ENCODE measurements at regions not wholly inside any gene's neighbourhood (a gene's known extent, or its start where the extent isn't known, plus 50 kb on each side); places are given as distances from the start of the nearest gene placed in this dataset.

- no peak for DNase-seq (ENCODE audit: low spot score in 2 of 2)
- Mint-ChIP-seq H3K9me3 (no peaks in the 10 kb centered on the region), H3K4me1 (no peaks in the 10 kb centered on the region), H3K36me3 (no peaks in the 10 kb centered on the region), H3K27ac (no peak overlapping the region), H3K4me3 (no peak overlapping the region)
- no peak for ATAC-seq
Observed at GRCh38 chr13:21971662-21972621, 301.1 kb downstream of the FGF9 start.

DNA sequence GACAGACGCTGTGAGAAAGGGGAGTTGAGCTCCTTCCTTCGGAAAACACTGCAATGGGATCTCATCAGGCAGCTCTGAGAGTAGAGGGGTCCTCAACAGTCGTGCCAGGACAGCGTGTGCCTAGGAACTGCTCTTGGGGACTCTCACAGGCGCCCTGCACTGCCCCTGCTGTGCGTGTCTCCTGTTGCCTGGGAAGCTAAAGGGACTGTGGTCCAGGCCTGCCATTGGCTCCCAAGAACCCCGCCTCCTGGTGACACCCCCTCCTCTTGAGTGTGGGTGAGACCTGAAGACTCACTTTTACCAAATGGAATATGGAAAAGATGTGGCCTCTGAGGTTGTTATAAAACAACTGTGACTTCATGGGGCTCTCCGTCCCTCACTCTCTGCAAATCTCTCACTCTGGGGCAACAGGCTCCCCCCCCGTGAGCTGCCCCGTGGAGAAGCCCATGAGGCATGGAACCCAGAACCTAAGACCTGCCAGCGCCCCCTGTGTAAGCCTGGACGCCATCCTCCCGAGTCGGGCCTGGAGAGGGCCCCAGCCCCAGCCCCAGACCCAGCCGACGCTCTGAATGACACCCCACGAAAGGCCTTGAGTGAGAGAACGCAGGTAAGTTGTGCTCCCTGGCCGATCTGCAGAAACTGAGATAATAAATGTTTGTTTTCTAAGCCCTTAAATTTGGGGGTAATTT lies 302.7 kb downstream of the FGF9 start:
- Mint-ChIP-seq H3K4me1 (no peaks in the 10 kb centered on the region), H3K27ac (no peak overlapping the region), H3K9me3 (no peaks in the 10 kb centered on the region), H3K4me3 (no peak overlapping the region), H3K36me3 (no peaks in the 10 kb centered on the region)
- DNase-seq (ENCODE audit: low spot score in 2 of 2): no peak
- ATAC-seq: no peak

- DNase-seq (ENCODE audit: low spot score in 2 of 2) (no peak), ATAC-seq (no peak)
- Mint-ChIP-seq H3K4me3 (no peak overlapping the region), H3K27ac (no peak overlapping the region), H3K9me3 (no peaks in the 10 kb centered on the region), H3K4me1 (no peaks in the 10 kb centered on the region), H3K36me3 (no peaks in the 10 kb centered on the region)
Observed at GRCh38 chr13:21974741-21975140, 303.9 kb downstream of the FGF9 start.

- Mint-ChIP-seq H3K4me3 (no peak overlapping the region), H3K36me3 (no peaks in the 10 kb centered on the region), H3K4me1 (no peaks in the 10 kb centered on the region), H3K9me3 (no peaks in the 10 kb centered on the region), H3K27ac (no peak overlapping the region)
- ATAC-seq: no peak
- no peak for DNase-seq (ENCODE audit: low spot score in 2 of 2)
Observed at GRCh38 chr13:21976159-21976558, 305.3 kb downstream of the FGF9 start.

DNA sequence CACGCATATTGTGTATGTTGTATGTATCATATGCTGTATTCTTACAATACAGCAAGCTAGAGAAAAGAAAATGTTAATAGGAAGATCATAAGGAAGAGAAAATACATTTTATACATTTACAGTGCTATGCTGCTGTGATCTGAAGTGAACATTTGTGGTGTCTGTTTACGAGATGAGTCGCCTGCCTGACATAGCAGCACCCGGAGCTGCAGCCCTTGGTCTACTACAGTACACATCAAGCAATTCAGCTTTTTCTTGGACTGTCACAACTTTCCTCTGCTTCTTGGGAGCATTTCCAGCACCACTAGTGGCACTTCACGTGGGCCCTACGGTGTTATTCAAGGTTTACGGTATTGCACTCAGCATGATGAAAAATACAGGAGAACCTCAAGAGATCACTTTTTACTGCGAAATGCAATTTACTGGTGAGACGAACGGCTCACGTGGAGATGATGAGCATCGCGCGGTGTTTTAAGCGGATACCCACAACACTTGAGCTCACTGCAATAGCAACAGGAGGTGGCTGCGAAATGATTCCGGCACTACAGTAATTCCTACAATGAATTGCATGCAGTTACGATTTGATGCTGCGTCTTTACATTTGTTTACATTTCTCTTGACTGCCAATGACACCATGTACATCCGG lies 308.4 kb downstream of the FGF9 start:
- H3K36me3 Mint-ChIP-seq: no peaks in the 10 kb centered on the region
- no peak for ATAC-seq
- H3K4me1 Mint-ChIP-seq: no peaks in the 10 kb centered on the region
- H3K27ac Mint-ChIP-seq: no peak overlapping the region
- no peak overlapping the region for H3K4me3 Mint-ChIP-seq
- no peaks in the 10 kb centered on the region for H3K9me3 Mint-ChIP-seq
- no peak for DNase-seq (ENCODE audit: low spot score in 2 of 2)

- Mint-ChIP-seq H3K4me3 (no peak overlapping the region), H3K9me3 (no peaks in the 10 kb centered on the region), H3K4me1 (no peaks in the 10 kb centered on the region), H3K27ac (no peak overlapping the region), H3K36me3 (no peaks in the 10 kb centered on the region)
- ATAC-seq: no peak
- DNase-seq (ENCODE audit: low spot score in 2 of 2): no peak
Observed at GRCh38 chr13:21980049-21980448, 309.2 kb downstream of the FGF9 start.

DNA sequence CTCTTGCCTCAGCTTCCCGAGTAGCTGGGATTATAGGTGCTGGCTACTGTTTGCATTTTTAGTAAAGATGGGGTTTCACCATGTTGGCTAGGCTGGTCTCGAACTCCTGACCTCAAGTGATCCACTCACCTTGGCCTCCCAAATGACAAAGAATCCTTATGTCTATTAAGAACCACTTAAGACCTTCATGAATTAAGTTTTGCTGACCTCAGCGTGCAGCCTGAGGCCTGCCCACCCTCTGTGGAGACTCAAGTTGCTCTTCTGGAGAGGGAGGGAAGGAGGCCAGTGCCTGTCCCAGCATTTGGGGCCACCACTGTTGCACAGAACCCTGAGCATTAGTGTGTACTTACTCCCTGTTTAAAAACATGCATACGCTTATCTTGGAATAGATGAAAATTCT lies 313.3 kb downstream of the FGF9 start:
- DNase-seq (ENCODE audit: low spot score in 2 of 2): no peak
- Mint-ChIP-seq H3K4me3 (no peak overlapping the region), H3K4me1 (peaks cover 32% of the 10 kb centered on the region), H3K27ac (no peak overlapping the region), H3K9me3 (no peaks in the 10 kb centered on the region), H3K36me3 (peaks cover 7% of the 10 kb centered on the region)
- ATAC-seq: no peak

DNA sequence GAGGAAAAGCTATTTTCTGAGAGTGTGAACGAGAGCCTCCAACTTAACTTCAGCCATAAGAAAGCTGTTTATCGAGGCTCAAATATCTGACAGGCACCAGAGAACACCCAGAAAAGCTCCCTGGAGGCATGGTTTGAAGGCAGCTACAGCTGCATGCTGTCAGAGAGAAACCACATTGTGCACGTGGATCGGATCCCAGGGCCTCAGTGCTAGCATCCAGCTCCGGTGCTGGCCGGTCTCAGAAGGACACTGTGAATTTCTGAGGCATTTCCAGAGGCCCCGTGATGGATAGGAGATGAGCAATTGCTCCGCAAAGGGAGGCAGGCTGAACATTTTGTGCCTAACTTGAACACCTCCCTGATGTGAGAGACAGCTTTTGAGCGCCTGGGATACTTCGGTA lies 315.7 kb downstream of the FGF9 start:
- no peak for DNase-seq (ENCODE audit: low spot score in 2 of 2)
- no peak for ATAC-seq
- H3K9me3 Mint-ChIP-seq: no peaks in the 10 kb centered on the region
- no peak overlapping the region for H3K27ac Mint-ChIP-seq
- peaks cover 32% of the 10 kb centered on the region for H3K4me1 Mint-ChIP-seq
- no peak overlapping the region for H3K4me3 Mint-ChIP-seq
- H3K36me3 Mint-ChIP-seq: peaks cover 7% of the 10 kb centered on the region

DNA sequence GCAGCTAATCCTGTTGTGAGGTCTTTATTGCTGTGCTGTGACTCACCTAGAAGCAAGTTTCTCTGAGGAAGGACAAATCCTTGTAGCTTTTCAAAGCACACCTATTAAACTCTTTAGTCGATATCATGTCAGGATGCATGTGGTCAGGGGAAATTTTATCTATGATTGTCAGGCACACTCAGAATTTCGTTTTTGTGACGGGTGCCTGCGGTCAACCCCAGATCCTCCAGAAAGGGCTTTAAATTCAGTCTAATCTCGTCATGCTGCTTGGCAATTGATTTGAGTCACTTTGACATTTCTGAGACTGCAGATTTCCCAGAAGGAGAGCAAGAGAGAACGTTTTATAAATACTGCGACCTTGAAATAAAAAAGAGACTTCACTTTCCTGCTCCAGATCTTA lies 316.9 kb downstream of the FGF9 start:
- ATAC-seq (peak; percentile 89), DNase-seq (ENCODE audit: low spot score in 2 of 2) (no peak)
- peak overlapping the region; percentile 43 for H3K27ac Mint-ChIP-seq
- peak overlapping the region; percentile 29 for H3K4me3 Mint-ChIP-seq
- H3K4me1 Mint-ChIP-seq: peaks cover 32% of the 10 kb centered on the region
- peaks cover 7% of the 10 kb centered on the region for H3K36me3 Mint-ChIP-seq
- H3K9me3 Mint-ChIP-seq: no peaks in the 10 kb centered on the region

GRCh38 chr13:21988624-21989023 lies 317.8 kb downstream of the FGF9 start:
- ATAC-seq (no peak), DNase-seq (ENCODE audit: low spot score in 2 of 2) (no peak)
- H3K27ac Mint-ChIP-seq: peak overlapping the region; percentile 43

GRCh38 chr13:21996049-21996448 lies 325.2 kb downstream of the FGF9 start:
- no peaks in the 10 kb centered on the region for H3K9me3 Mint-ChIP-seq
- H3K36me3 Mint-ChIP-seq: no peaks in the 10 kb centered on the region
- no peak overlapping the region for H3K4me3 Mint-ChIP-seq
- DNase-seq (ENCODE audit: low spot score in 2 of 2): no peak
- peaks cover 4% of the 10 kb centered on the region for H3K4me1 Mint-ChIP-seq
- ATAC-seq: no peak
- no peak overlapping the region for H3K27ac Mint-ChIP-seq

More at GRCh38 chr13:21988624-21989023, 317.8 kb downstream of the FGF9 start:
- H3K4me1 Mint-ChIP-seq: peaks cover 32% of the 10 kb centered on the region
- H3K4me3 Mint-ChIP-seq: peak overlapping the region; percentile 29
- no peaks in the 10 kb centered on the region for H3K9me3 Mint-ChIP-seq
- peaks cover 7% of the 10 kb centered on the region for H3K36me3 Mint-ChIP-seq

DNA sequence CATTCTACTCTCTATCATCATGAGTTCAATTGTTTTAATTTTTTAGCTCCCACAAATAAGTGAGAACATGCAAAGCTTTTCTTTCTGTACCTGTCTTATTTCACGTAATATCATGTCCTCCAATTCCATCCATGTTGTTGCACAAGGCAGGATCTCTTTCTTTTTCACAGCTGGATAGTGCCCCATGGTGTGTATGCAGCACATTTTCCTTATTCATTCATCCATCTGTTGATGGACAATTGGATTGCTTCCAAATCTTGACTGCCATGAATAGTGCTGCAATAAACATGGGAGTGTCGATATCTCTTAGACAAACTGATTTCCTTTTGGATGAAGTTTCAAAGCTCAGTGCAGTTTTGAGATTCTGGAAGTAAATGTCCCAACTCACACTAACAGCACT lies 326.9 kb downstream of the FGF9 start:
- H3K27ac Mint-ChIP-seq: no peak overlapping the region
- H3K36me3 Mint-ChIP-seq: no peaks in the 10 kb centered on the region
- DNase-seq (ENCODE audit: low spot score in 2 of 2) (peak in 1 of 2 donors; percentile 2), ATAC-seq (no peak)
- H3K4me3 Mint-ChIP-seq: no peak overlapping the region
- H3K4me1 Mint-ChIP-seq: peaks cover 4% of the 10 kb centered on the region
- H3K9me3 Mint-ChIP-seq: no peaks in the 10 kb centered on the region

DNA sequence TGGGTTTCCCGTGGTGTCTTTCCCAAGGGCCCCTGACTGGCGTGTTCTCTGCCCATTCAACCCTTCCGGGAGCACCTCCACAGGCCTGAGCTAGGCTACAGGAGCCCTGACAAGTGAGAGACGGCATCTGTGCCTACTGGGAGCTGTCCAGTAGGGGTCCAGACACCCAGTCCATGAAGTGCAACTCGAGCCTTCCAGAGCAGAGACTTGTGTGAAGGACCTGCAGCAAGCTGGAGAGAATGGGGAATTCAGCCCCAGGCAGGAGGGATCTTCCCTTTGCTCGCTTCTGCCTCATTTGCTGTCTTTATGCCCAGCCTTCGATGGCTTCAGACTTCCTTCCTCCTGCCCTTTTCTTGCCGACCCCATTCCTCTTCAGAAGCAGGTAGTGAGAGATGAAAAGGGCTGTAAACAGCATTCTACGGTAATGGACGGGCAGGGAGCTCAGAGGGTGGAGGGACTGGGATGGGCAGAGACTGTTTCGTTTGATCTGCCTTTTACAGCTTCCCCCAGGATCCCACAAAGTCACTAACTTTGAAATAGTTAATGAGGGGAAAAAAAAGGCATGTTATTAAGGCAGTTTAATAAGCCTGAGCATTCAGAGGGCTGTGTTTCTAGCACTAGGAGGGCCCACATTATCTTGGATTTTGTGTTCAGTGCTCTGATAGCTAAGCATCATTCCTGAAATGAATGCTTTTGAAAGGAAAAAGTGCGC lies 327.6 kb downstream of the FGF9 start:
- H3K9me3 Mint-ChIP-seq: no peaks in the 10 kb centered on the region
- ATAC-seq (no peak), DNase-seq (ENCODE audit: low spot score in 2 of 2) (peak in 1 of 2 donors; percentile 34)
- H3K36me3 Mint-ChIP-seq: no peaks in the 10 kb centered on the region
- H3K4me1 Mint-ChIP-seq: peaks cover 4% of the 10 kb centered on the region
- no peak overlapping the region for H3K27ac Mint-ChIP-seq
- H3K4me3 Mint-ChIP-seq: no peak overlapping the region

- Mint-ChIP-seq H3K9me3 (no peaks in the 10 kb centered on the region), H3K36me3 (no peaks in the 10 kb centered on the region), H3K4me1 (peaks cover 4% of the 10 kb centered on the region), H3K4me3 (no peak overlapping the region), H3K27ac (no peak overlapping the region)
- ATAC-seq: no peak
- DNase-seq (ENCODE audit: low spot score in 2 of 2): no peak
Observed at GRCh38 chr13:21999666-22000065, 328.8 kb downstream of the FGF9 start.

DNA sequence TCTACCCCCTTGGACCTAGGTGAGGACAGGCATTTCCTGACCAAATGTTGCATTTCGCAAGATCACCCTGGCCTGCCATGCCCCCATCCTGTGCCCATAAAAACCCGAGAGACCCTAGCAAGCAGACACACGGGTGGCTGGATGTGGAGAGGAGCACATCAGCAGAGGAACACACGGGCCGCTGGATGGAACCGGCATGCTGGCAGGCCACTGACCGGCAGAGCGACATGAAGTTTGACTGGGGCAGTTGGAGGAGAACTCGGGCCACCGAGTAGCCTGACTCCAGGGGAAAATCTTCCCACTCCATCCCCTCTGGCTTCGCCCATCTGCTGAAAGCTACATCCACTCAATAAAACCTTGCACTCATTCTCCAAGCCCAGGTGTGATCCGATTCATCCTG lies 329.3 kb downstream of the FGF9 start:
- ATAC-seq (no peak), DNase-seq (ENCODE audit: low spot score in 2 of 2) (peak in 1 of 2 donors; percentile 29)
- Mint-ChIP-seq H3K4me1 (peaks cover 4% of the 10 kb centered on the region), H3K9me3 (no peaks in the 10 kb centered on the region), H3K36me3 (no peaks in the 10 kb centered on the region), H3K4me3 (no peak overlapping the region), H3K27ac (no peak overlapping the region)

Data from stimulated activated effector memory CD8-positive, alpha-beta T cell treated with anti-CD3 and anti-CD28 coated beads, Interleukin-12 subunit alpha, Interleukin-12 subunit beta, amount 100 ng/mL, for 72 hours (primary cell).